HG02588 (cell line): ENCODE measurements at regions not wholly inside any gene's neighbourhood (a gene's known extent, or its start where the extent isn't known, plus 50 kb on each side); places are given as distances from the start of the nearest gene placed in this dataset.

ENCODE experiments used
- ATAC-seq: cut with Tn5 transposase; IDR thresholded peaks from one replicate; pipeline ENCODE4 v1.9.1; 2021; ENCODE audit warnings: mild to moderate bottlenecking, moderate library complexity; ENCODE audit not compliant: unreplicated experiment

- no peak for ATAC-seq
These were observed 187.0 kb upstream of the FOXQ1 start for GRCh38 chr6:1124885-1125284.

GRCh38 chr6:1123386-1124375 lies 188.2 kb upstream of the FOXQ1 start:
- no peak for ATAC-seq

DNA sequence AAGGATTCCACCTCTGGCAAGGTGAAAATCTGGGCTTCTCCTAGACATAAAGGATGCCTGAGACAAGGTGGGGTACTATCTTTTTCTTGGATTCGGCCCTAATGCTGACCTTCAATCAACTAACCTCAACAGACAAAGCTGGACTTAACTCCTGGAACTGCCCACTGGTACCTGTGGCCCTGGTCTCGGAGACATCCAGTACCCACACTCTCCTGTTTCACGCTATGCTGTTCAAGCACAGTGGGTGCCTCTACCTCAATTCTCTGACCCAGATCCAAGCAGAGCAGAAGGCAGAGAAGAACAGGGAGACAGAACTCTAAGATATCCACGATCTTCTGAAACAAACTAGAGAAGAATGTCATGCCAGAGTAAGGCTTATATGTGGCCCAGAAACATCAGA lies 189.8 kb upstream of the FOXQ1 start:
- ATAC-seq, result no peak

DNA sequence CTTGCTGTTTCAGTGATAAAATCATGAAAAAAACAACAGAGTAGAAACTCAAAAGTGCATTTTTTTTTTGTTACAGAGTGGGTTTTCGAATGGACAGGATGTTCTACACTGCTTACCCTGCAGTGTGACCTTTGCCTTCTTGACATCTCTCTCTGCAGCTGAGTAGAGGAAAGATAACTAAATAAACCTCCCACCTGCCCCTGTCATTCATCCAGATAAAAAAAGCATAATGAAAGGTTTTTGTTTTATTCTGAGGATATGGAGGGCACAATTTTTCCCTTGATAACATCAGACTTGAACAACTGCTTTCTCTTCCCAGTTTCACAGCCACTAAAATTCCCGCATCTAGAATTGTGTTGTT lies 193.6 kb upstream of the FOXQ1 start:
- no peak for ATAC-seq

DNA sequence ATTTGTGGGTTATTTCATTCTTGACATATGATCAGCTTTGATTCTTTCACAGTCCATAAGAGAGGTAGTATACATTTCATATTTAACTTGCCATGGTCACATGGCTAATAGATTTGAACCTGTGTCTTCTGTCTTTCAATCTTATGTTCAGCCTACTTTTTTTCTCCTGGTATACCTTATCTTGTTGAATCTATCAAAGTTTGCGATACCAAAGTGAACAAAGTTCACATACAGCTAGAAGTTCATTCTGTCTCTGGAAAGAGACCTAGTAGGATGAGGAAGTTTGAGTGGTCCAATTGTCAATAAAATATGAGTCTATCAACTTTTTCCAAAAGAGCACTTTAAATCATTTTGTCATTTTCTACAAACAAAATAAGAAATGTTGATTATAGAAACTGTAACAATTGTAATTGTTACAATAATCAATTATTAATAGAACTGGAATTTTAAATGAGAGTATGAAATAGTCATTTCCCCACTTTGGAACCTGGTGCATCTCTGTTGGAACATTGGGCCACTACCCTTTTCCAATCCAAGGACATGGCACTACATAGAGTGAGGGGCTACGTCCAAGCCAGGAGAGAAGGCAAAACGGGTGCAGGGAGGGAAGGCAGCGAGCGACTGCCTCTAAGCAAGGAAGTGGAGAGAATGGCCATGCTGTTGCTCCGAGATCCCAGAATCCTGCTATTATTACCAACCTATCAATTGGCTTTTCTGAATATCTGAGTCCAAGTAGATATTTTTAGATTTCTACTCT lies 194.2 kb upstream of the FOXQ1 start:
- ATAC-seq, result no peak

DNA sequence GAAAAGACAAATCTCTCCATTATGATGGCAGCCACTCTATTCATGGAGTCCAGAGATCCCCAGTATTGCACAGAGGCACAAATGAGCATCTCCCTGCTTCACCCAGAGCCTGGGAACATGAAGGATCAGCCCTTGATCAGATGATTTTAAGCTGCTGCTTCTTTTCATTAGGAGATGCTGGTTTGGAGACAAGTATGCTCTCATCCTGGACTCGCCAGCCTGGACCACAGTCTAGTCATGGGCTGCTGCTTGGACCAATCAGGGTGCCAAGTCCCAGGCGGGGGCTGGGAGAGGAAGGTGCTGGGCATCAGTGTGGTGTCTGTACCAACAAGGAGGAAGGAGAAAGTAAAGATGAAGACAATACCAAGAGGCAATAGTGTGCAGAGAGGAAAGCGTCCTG lies 195.7 kb upstream of the FOXQ1 start:
- ATAC-seq, result no peak

DNA sequence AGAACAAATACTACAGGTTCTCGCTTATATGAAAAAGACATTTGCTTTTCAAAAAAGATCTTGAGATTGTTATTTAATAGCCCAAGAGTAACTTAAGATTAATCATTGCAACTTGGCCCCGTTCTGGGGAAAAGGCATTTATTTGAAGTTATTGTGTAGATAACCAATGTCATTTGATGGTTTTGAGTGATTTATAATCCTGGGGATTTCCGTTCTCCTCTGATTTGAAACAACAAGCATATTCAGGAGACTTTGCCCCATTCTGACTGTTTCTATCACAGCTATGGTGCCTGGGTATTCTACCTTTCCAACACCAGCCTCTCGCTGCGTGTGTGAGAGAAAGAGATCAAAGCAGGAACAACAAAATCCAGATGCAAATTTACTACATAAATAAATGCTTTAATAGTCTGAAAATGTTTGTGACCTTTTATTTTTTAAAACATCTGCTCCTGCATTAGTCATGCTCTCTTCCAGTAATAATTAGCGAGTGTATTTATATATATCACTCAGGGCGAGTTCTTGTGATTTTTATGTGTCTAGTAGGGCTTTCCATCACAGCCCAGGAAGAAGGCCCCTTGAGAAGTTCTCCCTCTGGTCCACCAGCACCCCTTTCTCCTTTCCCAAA lies 197.9 kb upstream of the FOXQ1 start:
- no peak for ATAC-seq

DNA sequence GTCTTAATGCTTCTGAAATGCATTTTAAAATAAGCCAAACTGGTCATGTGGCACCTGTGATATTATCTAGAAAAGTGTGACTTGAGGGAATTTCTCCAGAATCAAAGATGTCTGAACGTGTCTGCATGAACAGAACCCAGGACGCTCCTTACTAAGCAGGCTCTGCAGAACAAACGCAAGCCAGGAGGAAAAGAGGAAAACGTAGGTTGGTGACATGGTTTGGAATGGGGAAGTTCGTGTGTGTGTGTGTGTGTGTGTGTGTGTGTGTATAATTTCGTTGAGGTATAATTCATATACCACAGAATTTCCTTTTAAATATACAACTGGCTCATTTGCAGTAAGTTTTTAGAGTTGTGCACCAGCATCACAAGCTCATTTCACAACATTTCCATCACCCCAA lies 200.5 kb upstream of the FOXQ1 start:
- ATAC-seq, result no peak

DNA sequence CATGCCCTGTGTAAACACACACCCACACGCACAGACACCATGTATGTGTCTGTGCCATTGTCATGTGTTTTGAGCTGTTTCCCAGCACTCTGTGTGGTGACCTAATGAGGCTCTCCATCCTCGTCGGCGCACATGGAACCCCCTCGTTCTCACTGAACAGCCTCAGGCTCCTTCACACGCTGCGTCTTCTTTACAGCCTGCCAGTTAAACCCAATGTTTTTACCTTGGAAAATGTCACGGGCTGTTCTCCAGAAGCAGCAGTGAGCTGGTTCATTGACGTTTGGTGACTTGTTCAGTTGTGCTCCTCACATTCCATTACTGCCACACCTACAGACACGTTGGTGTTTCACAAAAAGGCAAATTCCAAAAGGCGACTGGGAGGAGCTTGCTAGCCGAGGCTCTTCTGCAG lies 201.0 kb upstream of the FOXQ1 start:
- no peak for ATAC-seq

DNA sequence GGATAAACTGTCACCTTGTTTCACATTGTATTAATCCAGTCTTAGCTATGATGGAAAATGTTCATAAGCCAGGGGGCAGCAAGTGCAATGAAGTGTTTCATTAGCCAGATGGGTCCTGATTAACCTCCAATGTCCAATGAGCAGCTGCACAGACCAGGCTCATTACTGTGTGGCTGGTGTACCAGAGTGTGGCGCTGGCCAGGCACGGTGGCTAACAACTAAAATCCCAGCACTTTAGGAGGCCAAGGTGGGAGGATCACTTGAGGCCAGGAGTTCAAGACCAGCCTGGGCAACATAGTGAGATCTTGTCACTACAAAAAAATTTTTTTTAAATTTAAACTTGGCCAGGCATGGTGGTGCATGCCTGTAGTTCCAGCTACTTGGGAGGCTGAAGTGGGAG lies 201.7 kb upstream of the FOXQ1 start:
- ATAC-seq, result no peak

DNA sequence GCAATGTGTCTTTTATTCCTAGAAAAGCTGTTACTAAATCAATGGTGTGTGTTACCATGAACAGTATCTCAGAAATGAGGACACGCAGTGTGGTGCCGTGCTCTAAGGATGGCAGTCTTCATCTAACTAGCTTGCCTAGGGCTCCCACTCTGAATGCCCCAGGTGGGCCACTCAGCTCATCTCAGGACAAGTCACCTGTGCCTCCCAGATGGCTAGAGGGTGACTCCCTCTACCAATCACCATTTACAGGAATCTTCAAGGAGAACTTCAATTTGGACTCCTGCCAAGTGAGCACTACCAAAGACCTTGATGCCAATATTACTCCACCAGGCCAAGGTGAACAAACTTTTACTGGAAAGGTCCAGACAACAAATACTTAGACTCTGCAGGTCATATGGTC lies 202.8 kb upstream of the FOXQ1 start:
- no peak for ATAC-seq

- ATAC-seq, result no peak
These were observed 203.7 kb upstream of the FOXQ1 start for GRCh38 chr6:1108198-1108597.

DNA sequence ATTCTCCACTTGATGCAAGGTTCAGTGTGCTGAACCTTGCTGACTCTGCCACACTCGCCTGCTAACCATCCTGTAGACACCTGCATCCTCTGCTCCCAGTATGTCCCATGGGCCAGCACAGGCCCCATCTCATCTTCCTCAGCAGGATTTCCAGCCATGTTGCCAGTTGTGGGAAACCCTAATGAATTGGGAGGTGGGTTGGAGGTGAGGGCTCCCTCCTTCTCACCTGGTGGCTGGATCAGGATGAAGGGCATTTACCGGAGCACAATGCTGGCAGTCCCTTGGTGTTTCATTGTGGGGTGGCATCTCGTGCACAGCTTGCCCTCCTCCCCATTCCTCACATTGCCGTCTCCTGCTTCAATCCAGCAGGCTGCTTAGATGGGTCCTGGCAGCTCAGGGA lies 204.3 kb upstream of the FOXQ1 start:
- ATAC-seq, result no peak

- ATAC-seq, result no peak
These were observed 206.0 kb upstream of the FOXQ1 start for GRCh38 chr6:1105833-1106400.

- ATAC-seq, result no peak
These were observed 206.8 kb upstream of the FOXQ1 start for GRCh38 chr6:1104988-1105670.

- no peak for ATAC-seq
These were observed 207.8 kb upstream of the FOXQ1 start for GRCh38 chr6:1103945-1104623.

DNA sequence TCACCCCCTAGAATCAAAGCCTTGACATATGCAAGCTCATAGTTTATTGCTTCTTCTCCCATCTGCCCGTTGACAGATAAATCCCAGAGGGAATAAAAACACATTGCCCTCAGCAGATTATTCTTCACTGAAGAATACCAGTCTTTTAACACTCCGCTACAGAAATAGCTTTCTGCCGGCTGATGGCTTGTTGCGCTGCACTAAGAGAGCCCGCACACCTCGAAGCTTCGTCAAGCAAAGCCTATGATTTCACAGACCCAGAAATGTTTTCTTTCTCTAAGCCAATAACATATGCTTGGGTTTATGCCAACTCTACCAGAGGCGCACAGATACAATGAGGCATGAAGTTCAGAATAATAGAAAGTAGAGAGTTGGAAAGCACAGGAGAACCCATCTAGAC lies 208.9 kb upstream of the FOXQ1 start:
- ATAC-seq, result no peak

- no peak for ATAC-seq
These were observed 211.6 kb upstream of the FOXQ1 start for GRCh38 chr6:1100269-1100668.

GRCh38 chr6:1099264-1099663 lies 212.6 kb upstream of the FOXQ1 start:
- no peak for ATAC-seq
